Suppressor macrophage treated with lipopolysaccharide for 4 hours (primary cell): ENCODE measurements at regions not wholly inside any gene's neighbourhood (a gene's known extent, or its start where the extent isn't known, plus 50 kb on each side); places are given as distances from the start of the nearest gene placed in this dataset.
A peak's percentile ranks its signal among the peaks of the same experiment; 100 is the strongest.

Experiments used
- DNase-seq: peaks from one replicate; pipeline ENCODE4 v3.0.0-alpha.2; 2020

GRCh38 chr9:124179196-124180071 is 78.3 kb upstream of the NEK6 start:
- DNase-seq: no peak

DNA sequence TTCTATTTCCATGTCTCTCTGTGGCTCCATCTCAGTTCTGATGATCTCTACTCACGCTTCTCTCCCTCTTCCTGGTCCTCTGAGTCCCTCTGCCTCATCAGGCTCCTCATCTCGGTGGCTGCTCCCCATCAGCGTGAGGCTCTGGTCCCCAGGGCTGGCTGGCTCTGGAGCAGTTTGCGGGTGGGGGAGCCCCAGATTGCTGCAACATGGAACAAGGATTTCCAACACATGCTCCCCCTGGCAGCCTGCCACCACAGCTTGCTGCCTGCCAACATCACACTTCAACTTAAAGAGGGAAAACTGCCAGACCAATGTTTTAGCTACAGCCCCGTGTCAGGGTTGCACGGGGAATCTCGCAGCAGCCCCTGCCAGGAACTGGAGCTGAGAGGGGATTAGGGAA is 77.2 kb upstream of the NEK6 start:
- DNase-seq: peak; percentile 51

- DNase-seq: no peak
These were observed 75.0 kb upstream of the NEK6 start for GRCh38 chr9:124182741-124183140.

DNA sequence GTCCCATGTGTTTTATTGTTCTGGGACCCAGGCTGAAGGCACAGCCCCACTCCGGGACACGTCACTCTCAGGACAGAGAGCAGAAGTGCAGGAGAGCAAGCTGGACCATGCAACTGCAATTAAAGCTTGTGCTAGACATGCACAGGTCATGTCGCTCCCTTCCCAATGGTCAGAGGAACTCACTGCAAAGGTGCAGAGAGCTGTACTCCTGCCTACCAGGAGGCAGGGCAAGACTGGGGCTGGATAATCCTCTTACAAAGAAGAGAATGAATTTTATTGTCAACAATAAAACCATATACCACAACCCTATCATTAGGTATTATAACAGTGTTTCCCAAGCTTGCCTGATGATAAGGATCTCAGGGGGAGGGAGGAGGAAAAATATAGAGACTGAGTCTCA is 74.0 kb upstream of the NEK6 start:
- no peak for DNase-seq

GRCh38 chr9:124185413-124185812 is 72.3 kb upstream of the NEK6 start:
- no peak for DNase-seq

DNA sequence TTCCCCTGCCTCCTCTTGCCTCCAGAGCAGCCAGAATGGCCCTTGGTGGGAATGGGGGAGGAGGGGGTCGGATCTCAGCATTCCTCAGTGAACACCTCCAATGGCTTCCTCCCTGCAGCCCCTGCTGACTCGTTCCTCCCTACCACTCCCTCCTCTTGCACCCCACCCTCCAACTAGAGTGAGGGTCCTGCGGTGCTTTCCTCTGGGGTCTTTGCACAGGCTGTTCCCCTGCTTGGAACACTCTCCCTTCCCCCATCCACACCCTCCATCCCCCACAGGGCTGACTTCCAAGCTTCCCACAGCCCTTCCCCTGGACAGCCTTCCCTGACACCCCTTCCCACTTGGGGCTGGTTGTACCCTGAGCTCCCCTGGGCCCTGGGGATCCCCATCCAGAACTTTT is 70.4 kb upstream of the NEK6 start:
- DNase-seq: no peak

GRCh38 chr9:124188331-124189110 is 69.2 kb upstream of the NEK6 start:
- no peak for DNase-seq

DNA sequence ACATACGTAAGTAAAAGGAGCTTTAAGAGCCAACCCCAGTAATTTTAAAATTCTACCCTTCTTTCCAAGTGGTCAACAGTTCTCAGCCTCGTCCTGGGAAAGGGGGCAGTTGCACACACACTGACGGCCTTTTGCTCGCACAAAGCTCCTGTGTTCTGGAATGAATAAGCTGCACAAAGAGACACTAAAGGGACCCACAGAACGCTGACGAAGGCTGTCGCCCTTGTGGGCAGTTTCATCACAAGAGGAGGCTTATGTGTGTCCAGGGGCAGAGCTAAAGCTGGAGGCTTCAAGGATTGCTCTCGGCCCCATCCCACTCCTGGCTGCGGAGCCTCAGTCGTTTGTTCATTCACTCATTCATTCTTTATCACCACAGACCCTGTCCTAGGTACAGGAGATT is 67.0 kb upstream of the NEK6 start:
- no peak for DNase-seq

GRCh38 chr9:124191691-124192395 is 65.9 kb upstream of the NEK6 start:
- DNase-seq: no peak

DNA sequence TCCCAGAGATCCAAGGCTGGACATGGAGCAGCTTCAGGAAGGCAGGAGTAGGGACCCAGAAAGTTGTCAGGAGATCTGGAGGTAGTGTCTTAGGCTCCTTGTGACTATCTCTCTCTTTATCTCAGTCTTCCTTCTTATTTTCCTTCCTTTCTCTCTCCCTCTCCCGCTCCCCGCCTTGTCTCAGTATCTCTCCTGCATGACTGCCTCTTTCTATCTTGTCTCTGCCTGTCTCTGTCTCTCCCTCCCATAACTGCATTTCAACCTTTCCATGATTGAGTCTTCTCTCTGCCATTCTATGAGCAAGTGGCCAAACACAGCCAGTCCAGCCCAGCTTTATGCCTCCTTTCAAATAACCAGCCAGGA is 61.0 kb upstream of the NEK6 start:
- DNase-seq: no peak

DNA sequence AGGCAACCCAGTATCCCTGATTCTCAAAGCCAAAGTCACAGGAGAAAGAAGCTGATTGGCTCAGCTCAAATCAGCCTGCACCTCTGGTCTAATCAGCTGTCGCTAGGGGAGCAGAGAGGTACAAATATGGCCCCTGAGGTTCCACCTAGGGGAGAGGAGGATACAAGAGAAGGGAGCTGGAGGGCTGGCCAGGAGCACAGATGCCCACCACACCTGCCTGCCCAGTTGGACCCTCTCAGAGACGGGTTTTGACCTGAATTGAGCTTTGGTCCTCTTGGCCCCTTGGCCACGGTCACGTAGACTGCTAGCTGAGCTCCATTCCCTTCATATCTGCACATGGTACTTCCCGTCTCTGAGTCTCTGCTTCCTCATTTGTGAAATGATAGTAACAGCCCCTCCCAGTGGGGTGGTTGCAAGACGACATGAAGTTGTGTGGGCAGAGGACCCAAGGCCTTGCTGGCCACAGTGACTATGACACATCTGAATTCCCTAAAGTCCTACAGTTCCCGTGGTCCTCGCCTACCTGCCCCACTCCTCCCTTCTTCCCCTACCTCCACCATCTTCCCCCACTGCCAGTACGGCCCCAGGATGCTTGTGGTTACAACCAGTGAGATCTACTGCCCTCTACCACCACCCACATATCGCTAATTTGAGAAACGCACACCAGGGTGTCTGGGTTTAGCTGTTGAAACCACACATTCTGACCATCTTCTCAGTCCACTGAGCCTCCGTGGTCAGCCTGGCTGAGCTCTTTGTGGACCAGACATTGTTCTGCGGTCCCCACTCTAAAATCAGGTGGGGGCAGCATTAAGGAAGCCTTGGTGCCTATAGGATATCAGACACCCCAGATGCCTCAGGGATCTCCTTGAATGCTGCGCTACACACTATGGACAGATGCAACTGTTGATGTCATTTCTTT is 60.3 kb upstream of the NEK6 start:
- DNase-seq: peak; percentile 94

- no peak for DNase-seq
These were observed 59.4 kb upstream of the NEK6 start for GRCh38 chr9:124198331-124198730.

- no peak for DNase-seq
These were observed 58.8 kb upstream of the NEK6 start for GRCh38 chr9:124198948-124199347.

- no peak for DNase-seq
These were observed 58.3 kb upstream of the NEK6 start for GRCh38 chr9:124199474-124199873.

DNA sequence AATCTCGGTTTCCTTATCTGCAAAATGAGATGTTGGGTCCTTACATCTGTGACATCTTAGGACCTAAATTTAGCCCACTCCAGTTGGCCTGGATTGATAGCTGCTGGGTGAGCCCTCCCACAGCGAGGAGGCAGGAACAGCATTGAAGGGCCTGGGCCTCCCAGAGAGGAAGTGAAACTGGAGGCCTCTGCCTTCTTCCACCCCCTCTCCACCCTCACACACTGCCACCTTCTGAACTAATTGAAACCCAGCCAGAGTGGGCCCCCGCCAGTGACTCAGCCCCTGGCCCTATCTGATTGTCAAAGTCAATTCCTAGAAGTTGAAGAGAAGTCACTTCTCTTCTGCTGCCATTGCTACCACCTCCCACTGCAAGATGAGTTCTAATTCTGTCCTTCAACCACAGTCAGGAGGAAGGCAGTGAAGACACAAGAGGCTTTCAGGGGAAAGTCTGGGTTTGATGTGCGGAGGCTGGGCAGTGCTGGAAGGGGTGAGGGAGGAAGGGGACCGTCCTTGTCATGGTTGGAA is 55.2 kb upstream of the NEK6 start:
- peak; percentile 97 for DNase-seq

GRCh38 chr9:124205686-124206352 is 51.9 kb upstream of the NEK6 start:
- no peak for DNase-seq

DNA sequence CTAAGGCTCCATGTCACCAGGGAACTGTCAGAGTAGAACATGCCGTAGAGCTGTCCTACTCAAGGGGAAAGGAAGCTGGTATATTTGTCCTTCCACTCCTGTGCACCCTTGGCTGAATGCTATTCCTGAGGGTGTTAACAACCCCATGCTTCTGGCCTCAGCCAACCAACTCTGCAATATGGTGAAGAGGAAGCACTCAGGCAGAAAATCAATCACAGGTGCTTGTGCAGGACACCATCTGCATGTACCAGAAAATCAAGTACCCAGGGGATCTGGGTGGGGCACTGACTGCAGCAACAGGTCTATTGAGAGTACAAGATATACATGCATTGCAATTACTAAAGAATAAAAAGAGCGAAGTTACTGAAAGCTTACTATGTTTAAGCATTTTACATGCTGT is 51.4 kb upstream of the NEK6 start:
- no peak for DNase-seq
